IPS-NIHi7 (cell line): ENCODE measurements at regions not wholly inside any gene's neighbourhood (a gene's known extent, or its start where the extent isn't known, plus 50 kb on each side); places are given as distances from the start of the nearest gene placed in this dataset.

Experiments
- DNase-seq: peaks from one replicate; pipeline ENCODE4 v3.0.0; 2012; ENCODE audit warnings: mixed read lengths; ENCODE audit errors: extremely low spot score

- DNase-seq, result no peak
Observed at GRCh38 chr2:230642966-230643365, 69.7 kb upstream of the CAB39 start.

GRCh38 chr2:230643576-230644291, 68.9 kb upstream of the CAB39 start:
- DNase-seq, result no peak

- no peak for DNase-seq
Observed at GRCh38 chr2:230644356-230644935, 68.2 kb upstream of the CAB39 start.

GRCh38 chr2:230648356-230648755, 64.3 kb upstream of the CAB39 start:
- DNase-seq, result no peak

- DNase-seq, result no peak
Observed at GRCh38 chr2:230650585-230651137, 62.0 kb upstream of the CAB39 start.

- DNase-seq, result no peak
Observed at GRCh38 chr2:230654057-230654456, 58.6 kb upstream of the CAB39 start.

GRCh38 chr2:230657462-230657861, 55.2 kb upstream of the CAB39 start:
- DNase-seq, result no peak

- DNase-seq, result no peak
Observed at GRCh38 chr2:230657906-230658305, 54.7 kb upstream of the CAB39 start.

- no peak for DNase-seq
Observed at GRCh38 chr2:230658577-230658876, 54.1 kb upstream of the CAB39 start.

GRCh38 chr2:230658877-230659652, 53.6 kb upstream of the CAB39 start:
- no peak for DNase-seq

- DNase-seq, result no peak
Observed at GRCh38 chr2:230660294-230661060, 52.2 kb upstream of the CAB39 start.

- DNase-seq, result no peak
Observed at GRCh38 chr2:230661072-230661957, 51.3 kb upstream of the CAB39 start.
